GM12874 (cell line): ENCODE measurements at regions not wholly inside any gene's neighbourhood (a gene's known extent, or its start where the extent isn't known, plus 50 kb on each side); places are given as distances from the start of the nearest gene placed in this dataset.

Source experiments
- TF ChIP-seq, protein P1 (sequence below): IDR thresholded peaks from 2 replicates; pipeline ENCODE4 v1.5.1; 2011; ENCODE audit warnings: low read depth, mild to moderate bottlenecking, control low read depth, low read length, moderate library complexity; ENCODE audit not compliant: insufficient read depth

DNA sequence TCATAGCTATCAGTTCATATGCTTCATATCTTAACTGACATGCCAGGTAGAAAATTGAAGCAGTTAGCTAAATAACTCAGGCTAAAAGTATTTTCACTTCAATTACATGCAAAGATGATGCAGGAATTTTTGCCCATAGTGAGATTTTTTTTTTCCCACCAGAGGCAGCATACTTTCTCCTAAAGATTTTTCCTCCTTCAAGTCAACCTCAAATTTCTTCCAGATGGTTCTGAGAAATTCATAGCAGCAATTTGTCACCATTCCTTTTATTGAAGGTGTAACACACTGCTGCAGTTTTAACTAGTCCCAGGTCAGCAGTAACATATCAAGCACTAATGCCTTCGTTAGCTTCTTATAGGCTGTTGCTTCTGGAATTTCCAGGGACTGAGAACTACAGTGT, 141.9 kb downstream of the SUCLA2 start:
- TF ChIP-seq, protein P1, sequence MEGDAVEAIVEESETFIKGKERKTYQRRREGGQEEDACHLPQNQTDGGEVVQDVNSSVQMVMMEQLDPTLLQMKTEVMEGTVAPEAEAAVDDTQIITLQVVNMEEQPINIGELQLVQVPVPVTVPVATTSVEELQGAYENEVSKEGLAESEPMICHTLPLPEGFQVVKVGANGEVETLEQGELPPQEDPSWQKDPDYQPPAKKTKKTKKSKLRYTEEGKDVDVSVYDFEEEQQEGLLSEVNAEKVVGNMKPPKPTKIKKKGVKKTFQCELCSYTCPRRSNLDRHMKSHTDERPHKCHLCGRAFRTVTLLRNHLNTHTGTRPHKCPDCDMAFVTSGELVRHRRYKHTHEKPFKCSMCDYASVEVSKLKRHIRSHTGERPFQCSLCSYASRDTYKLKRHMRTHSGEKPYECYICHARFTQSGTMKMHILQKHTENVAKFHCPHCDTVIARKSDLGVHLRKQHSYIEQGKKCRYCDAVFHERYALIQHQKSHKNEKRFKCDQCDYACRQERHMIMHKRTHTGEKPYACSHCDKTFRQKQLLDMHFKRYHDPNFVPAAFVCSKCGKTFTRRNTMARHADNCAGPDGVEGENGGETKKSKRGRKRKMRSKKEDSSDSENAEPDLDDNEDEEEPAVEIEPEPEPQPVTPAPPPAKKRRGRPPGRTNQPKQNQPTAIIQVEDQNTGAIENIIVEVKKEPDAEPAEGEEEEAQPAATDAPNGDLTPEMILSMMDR: no peak

- TF ChIP-seq, protein P1: no peak
Measured at GRCh38 chr13:47858042-47859025, 142.7 kb downstream of the SUCLA2 start.

- TF ChIP-seq, protein P1: no peak
Measured at GRCh38 chr13:47853236-47853635, 147.8 kb downstream of the SUCLA2 start.

DNA sequence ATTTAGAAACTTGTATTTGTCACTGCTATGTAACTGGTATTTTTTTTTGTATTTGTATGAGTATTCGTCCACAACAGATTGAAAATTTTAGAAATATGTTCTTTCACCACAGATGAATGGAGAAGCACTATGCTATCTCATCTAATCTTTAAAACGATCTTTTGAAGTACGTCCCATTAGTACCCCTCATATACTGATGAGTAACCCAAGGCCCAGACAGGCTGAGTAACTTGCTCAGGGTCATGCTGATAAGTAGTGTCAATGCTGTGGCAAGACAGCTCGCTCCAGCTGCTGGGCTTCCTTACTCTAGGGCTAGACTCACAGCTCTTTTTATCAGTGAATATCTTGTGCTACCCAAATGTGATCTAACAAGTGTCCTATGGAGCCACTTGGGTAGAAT, 154.2 kb downstream of the SUCLA2 start:
- TF ChIP-seq, protein P1: no peak

GRCh38 chr13:47845981-47846380, 155.1 kb downstream of the SUCLA2 start:
- TF ChIP-seq, protein P1: no peak

DNA sequence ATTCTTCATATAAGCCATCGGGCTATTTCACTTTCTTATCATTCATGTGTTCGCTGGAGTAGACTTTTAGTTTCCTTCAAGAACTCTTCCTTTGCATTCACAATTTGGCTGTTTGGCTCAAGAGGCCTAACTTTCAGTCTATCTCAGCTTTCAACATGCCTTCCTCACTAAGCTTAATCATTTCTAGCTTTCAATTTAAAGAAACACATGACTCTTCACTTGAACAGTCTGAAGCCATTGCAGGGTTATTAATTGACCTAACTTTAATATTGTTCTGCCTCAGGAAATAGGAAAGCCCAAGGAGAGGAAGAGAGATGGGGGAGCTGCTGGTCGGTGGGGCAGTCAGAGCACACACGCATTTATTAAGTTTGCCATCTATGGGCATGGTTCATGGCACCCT, 158.1 kb downstream of the SUCLA2 start:
- TF ChIP-seq, protein P1: no peak

DNA sequence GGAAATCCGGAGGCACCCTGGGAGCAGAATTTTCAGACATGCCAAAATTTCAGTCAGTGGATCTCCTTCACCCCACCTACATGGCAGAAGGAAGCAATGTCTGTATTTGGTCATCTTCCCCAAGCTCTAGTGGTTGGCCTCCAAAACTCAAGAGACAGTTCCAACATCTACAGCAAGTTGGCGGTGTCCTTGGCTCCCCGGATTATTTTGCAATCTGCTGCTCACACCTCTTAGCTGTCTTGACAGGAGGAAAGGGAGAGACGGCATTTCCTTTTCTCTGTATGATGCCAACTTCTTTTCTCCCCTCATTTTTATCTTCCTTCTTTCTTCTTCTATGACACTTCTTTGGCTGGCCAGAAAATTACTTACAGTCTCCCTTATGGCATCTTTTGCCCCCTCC, 159.9 kb downstream of the SUCLA2 start:
- TF ChIP-seq, protein P1: no peak
